CD4-positive, alpha-beta T cell (primary cell): ENCODE measurements at regions not wholly inside any gene's neighbourhood (a gene's known extent, or its start where the extent isn't known, plus 50 kb on each side); places are given as distances from the start of the nearest gene placed in this dataset.

Experiments
- ATAC-seq: fragments of 200-7000 bp; cut with Tn5 transposase; one replicate; pipeline ENCODE4 v1.10.0; 2022; ENCODE audit warnings: mild to moderate bottlenecking; ENCODE audit not compliant: poor library complexity
- CTCF ChIA-PET: fragments of 350-600 bp; sonication (Branson Sonifier 250); formaldehyde crosslinking; loops from one replicate; lab custom pipeline; 2021; ENCODE audit warnings: antibody characterized with exemption, inconsistent platforms; lab: Charles Lee
- POLR2A ChIA-PET: fragments of 350-600 bp; sonication (Branson Sonifier 250); formaldehyde crosslinking; loops from one replicate; lab custom pipeline; 2021; ENCODE audit warnings: antibody characterized with exemption, inconsistent platforms; lab: Charles Lee
- DNase-seq, 14 experiments: peaks; one replicate each; pipeline ENCODE4 v3.0.0-alpha.2; 2013 to 2020; ENCODE audit warnings: mixed read lengths in 2 of 14
- H3K27ac ChIP-seq, 2 donors: one replicate each; pipeline versions ENCODE4 v1.5.1 to v1.7.0; 2013; ENCODE audit warnings: low read length in 2 of 2, low read depth in 1 of 2, mild to moderate bottlenecking in 1 of 2
- H3K27me3 ChIP-seq, 2 experiments: 1 replicate in 1 of 2; 2 replicates in 1 of 2; pipeline versions ENCODE4 v1.6.1 to v1.7.0; 2013; ENCODE audit warnings: low read length in 2 of 2, control low read depth in 1 of 2, mild to moderate bottlenecking in 1 of 2, moderate library complexity in 1 of 2; ENCODE audit not compliant: insufficient read depth in 2 of 2, control insufficient read depth in 1 of 2
- H3K36me3 ChIP-seq: one replicate; pipeline ENCODE4 v1.6.1; 2013; ENCODE audit warnings: low read length, control low read depth; ENCODE audit not compliant: insufficient read depth
- H3K4me1 ChIP-seq: one replicate; pipeline ENCODE4 v1.6.1; 2013; ENCODE audit warnings: low read length, control low read depth; ENCODE audit not compliant: insufficient read depth
- H3K4me3 ChIP-seq: one replicate; pipeline ENCODE4 v1.5.1; 2013; ENCODE audit warnings: mild to moderate bottlenecking, low read length, moderate library complexity
- H3K9me3 ChIP-seq, 2 experiments: 1 replicate in 1 of 2; 2 replicates in 1 of 2; pipeline versions ENCODE4 v1.6.1 to v1.7.0; 2013; ENCODE audit warnings: low read length in 2 of 2, mild to moderate bottlenecking in 2 of 2, control low read depth in 1 of 2, moderate library complexity in 1 of 2; ENCODE audit not compliant: control insufficient read depth in 1 of 2, insufficient read depth in 1 of 2
- H3K27ac Mint-ChIP-seq: one replicate; pipeline ENCODE4 v1.8.0; 2020; ENCODE audit warnings: mixed read lengths
- H3K27me3 Mint-ChIP-seq: one replicate; pipeline ENCODE4 v1.8.0; 2021; ENCODE audit warnings: mixed read lengths
- H3K36me3 Mint-ChIP-seq: one replicate; pipeline ENCODE4 v1.8.0; 2021; ENCODE audit warnings: low read depth, mixed read lengths
- H3K4me1 Mint-ChIP-seq: one replicate; pipeline ENCODE4 v1.8.0; 2021; ENCODE audit warnings: low read depth, mixed read lengths
- H3K4me3 Mint-ChIP-seq: one replicate; pipeline ENCODE4 v1.8.0; 2020; ENCODE audit warnings: mild to moderate bottlenecking, mixed read lengths
- H3K9me3 Mint-ChIP-seq: one replicate; pipeline ENCODE4 v1.8.0; 2020; ENCODE audit warnings: mixed read lengths
- CTCF ChIP-seq: fragments of 200-600 bp; IDR thresholded peaks from one replicate; pipeline ENCODE4 v1.8.0; 2022; ENCODE audit warnings: antibody characterized with exemption, mild to moderate bottlenecking
- intact Hi-C, 2 experiments: fragments of 100-400 bp; cut with DNase I in 1 of 2; cut with micrococcal nuclease in 1 of 2; formaldehyde crosslinking; loops; one replicate each; pipeline versions ENCODE4 v1.15.1 to v1.9.0; 2023 to 2025; cut with DNase I, micrococcal nuclease

DNA sequence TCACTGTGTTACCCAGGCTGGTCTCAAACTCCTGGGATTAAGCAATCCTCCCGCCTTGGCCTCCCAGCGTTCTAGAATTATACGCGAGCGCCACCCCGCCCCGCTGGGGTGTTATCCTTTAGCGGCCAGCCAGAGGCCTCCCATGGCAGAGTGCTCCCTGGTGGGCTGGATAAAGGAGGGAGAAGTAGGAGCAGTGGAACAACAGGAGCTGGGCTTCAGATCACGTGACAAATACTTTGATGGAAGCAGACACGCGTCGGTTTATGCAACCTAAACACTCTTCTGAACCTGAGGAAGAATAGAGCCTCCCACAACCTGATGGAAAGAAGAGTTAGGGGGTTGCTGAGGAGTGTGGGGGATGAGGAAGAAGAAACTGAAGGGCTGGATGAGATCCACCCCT lies 2114.0 kb downstream of the TP53TG3F start:
- Histone ChIP-seq H3K4me1 (no peaks in the 10 kb centered on the region), H3K36me3 (no peaks in the 10 kb centered on the region), H3K27ac (no peak overlapping the region), H3K4me3 (no peak overlapping the region), H3K27me3 (no peaks in the 10 kb centered on the region), H3K9me3 (peaks cover 23 to 56% of the 10 kb centered on the region in 2 experiments)
- DNase-seq (no peak), ATAC-seq (no peak)
- Mint-ChIP-seq H3K9me3 (peaks cover 21% of the 10 kb centered on the region), H3K27me3 (no peaks in the 10 kb centered on the region), H3K4me3 (no peak overlapping the region), H3K36me3 (peaks cover 4% of the 10 kb centered on the region), H3K27ac (no peak overlapping the region), H3K4me1 (no peaks in the 10 kb centered on the region)
- ChIA-PET CTCF (no interaction called here), POLR2A (no interaction called here)
- no peak for TF ChIP-seq CTCF
- intact Hi-C loops = no loop called here

DNA sequence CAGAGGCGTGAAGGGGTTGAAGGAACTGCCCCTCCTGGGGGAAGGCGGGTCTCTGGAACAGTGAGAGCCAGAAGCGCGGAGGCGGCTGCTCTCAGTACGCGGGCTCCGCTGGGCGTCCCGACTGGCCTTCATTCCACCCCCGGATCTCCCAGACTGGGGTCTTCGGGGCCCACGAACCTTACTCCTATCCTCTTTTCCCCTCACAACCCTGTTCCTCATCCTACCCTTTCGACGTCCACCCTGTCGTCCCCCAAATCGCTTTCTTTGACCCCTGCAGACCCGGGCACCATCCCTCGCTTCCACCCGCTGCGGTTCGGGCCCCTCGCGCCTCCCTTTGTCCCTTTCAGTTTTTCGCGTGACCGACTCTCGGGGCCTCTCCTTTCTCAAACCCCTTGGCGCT lies 2114.6 kb downstream of the TP53TG3F start:
- intact Hi-C loops = no loop called here
- peaks cover 18% of the 10 kb centered on the region for H3K9me3 Mint-ChIP-seq
- no peaks in the 10 kb centered on the region for H3K4me1 Mint-ChIP-seq
- TF ChIP-seq CTCF = no peak
- DNase-seq (no peak), ATAC-seq (no peak)
- POLR2A ChIA-PET = no interaction called here
- no peaks in the 10 kb centered on the region for H3K27me3 ChIP-seq
- no peak overlapping the region for H3K4me3 ChIP-seq
- no peak overlapping the region for H3K27ac ChIP-seq
- CTCF ChIA-PET = no interaction called here
- no peaks in the 10 kb centered on the region for H3K27me3 Mint-ChIP-seq
- peaks cover 23 to 56% of the 10 kb centered on the region in 2 experiments for H3K9me3 ChIP-seq
- no peaks in the 10 kb centered on the region for H3K36me3 ChIP-seq
- H3K36me3 Mint-ChIP-seq = peaks cover 4% of the 10 kb centered on the region
- H3K4me1 ChIP-seq = no peaks in the 10 kb centered on the region
- H3K4me3 Mint-ChIP-seq = no peak overlapping the region
- H3K27ac Mint-ChIP-seq = no peak overlapping the region

- H3K27ac ChIP-seq = no peak overlapping the region
- POLR2A ChIA-PET = no interaction called here
- TF ChIP-seq CTCF = no peak
- Mint-ChIP-seq H3K27me3 (no peaks in the 10 kb centered on the region), H3K4me3 (no peak overlapping the region), H3K9me3 (peaks cover 15% of the 10 kb centered on the region), H3K36me3 (peaks cover 7% of the 10 kb centered on the region), H3K27ac (no peak overlapping the region), H3K4me1 (no peaks in the 10 kb centered on the region)
- CTCF ChIA-PET = no interaction called here
- DNase-seq (no peak), ATAC-seq (no peak)
- H3K9me3 ChIP-seq = peaks cover 23 to 53% of the 10 kb centered on the region in 2 experiments
- H3K4me1 ChIP-seq = no peaks in the 10 kb centered on the region
- no peaks in the 10 kb centered on the region for H3K36me3 ChIP-seq
- H3K4me3 ChIP-seq = no peak overlapping the region
- H3K27me3 ChIP-seq = no peaks in the 10 kb centered on the region
- intact Hi-C loops = no loop called here
These were observed 2115.3 kb downstream of the TP53TG3F start for GRCh38 chr16:35574454-35575431.
